ENCODE measurements at regions not wholly inside any gene's neighbourhood (a gene's known extent, or its start where the extent isn't known, plus 50 kb on each side); places are given as distances from the start of the nearest gene placed in this dataset.
"Not testable (repeated sequence)": the region's sequence is repeated elsewhere in the genome, so short reads cannot be mapped to it uniquely, and the experiment has no call there.

GRCh38 chr20:60172346-60172984, 214.2 kb downstream of the CDH26 start:
- no peak for DNase-seq

GRCh38 chr20:60177080-60177479, 218.9 kb downstream of the CDH26 start:
- no peak for DNase-seq

GRCh38 chr20:60180986-60181385, 222.8 kb downstream of the CDH26 start:
- no peak for DNase-seq

- no peak for DNase-seq
Observed at GRCh38 chr20:60186412-60186811, 228.2 kb downstream of the CDH26 start.

GRCh38 chr20:60187683-60188082, 229.5 kb downstream of the CDH26 start:
- DNase-seq: no peak

GRCh38 chr20:60191014-60191413, 232.8 kb downstream of the CDH26 start:
- DNase-seq: no peak

- DNase-seq: no peak
Observed at GRCh38 chr20:60192326-60192725, 234.1 kb downstream of the CDH26 start.

GRCh38 chr20:60199132-60199531, 240.9 kb downstream of the CDH26 start:
- not testable (repeated sequence) for DNase-seq

- DNase-seq: no peak
Observed at GRCh38 chr20:60199866-60200265, 241.6 kb downstream of the CDH26 start.

- no peak for DNase-seq
Observed at GRCh38 chr20:60200305-60200918, 242.2 kb downstream of the CDH26 start.

- DNase-seq: no peak
Observed at GRCh38 chr20:60201198-60201835, 243.1 kb downstream of the CDH26 start.

- no peak for DNase-seq
Observed at GRCh38 chr20:60202046-60202445, 243.8 kb downstream of the CDH26 start.

- no peak for DNase-seq
Observed at GRCh38 chr20:60203451-60203850, 245.2 kb downstream of the CDH26 start.

- DNase-seq: no peak
Observed at GRCh38 chr20:60204601-60205000, 246.4 kb downstream of the CDH26 start.

- DNase-seq: peak; percentile 32
Observed at GRCh38 chr20:60206259-60206658, 248.0 kb downstream of the CDH26 start.

GRCh38 chr20:60209048-60209447, 250.8 kb downstream of the CDH26 start:
- DNase-seq: no peak

- DNase-seq: peak; percentile 12
Observed at GRCh38 chr20:60210779-60211617, 252.8 kb downstream of the CDH26 start.

- DNase-seq: no peak
Observed at GRCh38 chr20:60211618-60212463, 253.6 kb downstream of the CDH26 start.

GRCh38 chr20:60212695-60213094, 254.5 kb downstream of the CDH26 start:
- no peak for DNase-seq

GRCh38 chr20:60213126-60213893, 255.1 kb downstream of the CDH26 start:
- no peak for DNase-seq
